ENCODE measurements at regions not wholly inside any gene's neighbourhood (a gene's known extent, or its start where the extent isn't known, plus 50 kb on each side); places are given as distances from the start of the nearest gene placed in this dataset.

DNA sequence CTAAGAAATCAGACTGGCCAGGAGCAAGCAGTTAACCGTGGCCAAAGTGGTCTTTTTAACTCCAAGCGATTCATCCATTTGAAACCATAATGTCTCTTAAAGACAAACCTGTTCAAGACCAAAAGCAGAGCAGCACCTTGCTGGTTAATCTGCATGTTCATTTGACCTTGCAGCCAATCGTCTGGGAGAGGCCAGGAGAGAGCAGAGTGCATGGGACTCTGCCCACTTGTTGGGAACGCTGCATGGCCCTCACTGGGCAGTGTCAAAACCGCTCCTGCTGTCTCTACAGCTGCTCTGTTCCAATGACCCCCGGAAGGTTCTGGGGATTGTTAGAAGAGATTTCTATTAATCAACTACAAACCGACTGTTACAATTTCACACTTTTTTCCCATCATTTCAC lies 79.6 kb downstream of the OLIG3 start:
- Histone ChIP-seq H3K9me3 (ENCODE audit: control insufficient read depth, low read length) (no peaks in the 10 kb centered on the region), H3K36me3 (ENCODE audit: control insufficient read depth, insufficient read depth, low read length) (no peaks in the 10 kb centered on the region), H3K4me3 (ENCODE audit: low read length) (no peak overlapping the region), H3K4me1 (ENCODE audit: control insufficient read depth, insufficient read depth, low read length) (no peaks in the 10 kb centered on the region), H3K9ac (ENCODE audit: low read length) (no peak overlapping the region), H3K27me3 (ENCODE audit: control insufficient read depth, insufficient read depth, low read length) (peaks cover 24% of the 10 kb centered on the region)

DNA sequence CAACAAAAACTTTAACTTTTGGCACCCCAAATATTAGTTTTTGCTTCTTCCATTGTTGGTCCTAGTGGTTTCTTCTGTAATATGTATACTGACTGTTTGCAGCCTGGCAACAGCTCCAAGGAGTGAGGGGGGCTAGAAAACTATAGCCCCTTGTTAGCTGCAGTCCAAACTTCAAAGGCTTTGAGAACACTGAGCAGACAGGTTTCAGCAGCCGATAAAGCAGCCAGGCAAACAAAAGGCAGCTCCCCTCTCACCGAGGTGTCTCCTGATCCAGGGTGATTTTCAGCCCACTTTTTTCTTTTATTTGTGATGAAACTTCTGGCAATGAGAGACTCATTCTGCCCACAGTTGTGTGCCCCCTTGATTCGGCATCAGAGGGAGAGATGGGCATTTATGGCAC lies 80.7 kb downstream of the OLIG3 start:
- H3K4me1 ChIP-seq (ENCODE audit: control insufficient read depth, insufficient read depth, low read length), result no peaks in the 10 kb centered on the region
- no peak overlapping the region for H3K9ac ChIP-seq (ENCODE audit: low read length)
- H3K36me3 ChIP-seq (ENCODE audit: control insufficient read depth, insufficient read depth, low read length), result no peaks in the 10 kb centered on the region
- H3K27me3 ChIP-seq (ENCODE audit: control insufficient read depth, insufficient read depth, low read length), result peaks cover 24% of the 10 kb centered on the region
- H3K4me3 ChIP-seq (ENCODE audit: low read length), result no peak overlapping the region
- no peaks in the 10 kb centered on the region for H3K9me3 ChIP-seq (ENCODE audit: control insufficient read depth, low read length)

DNA sequence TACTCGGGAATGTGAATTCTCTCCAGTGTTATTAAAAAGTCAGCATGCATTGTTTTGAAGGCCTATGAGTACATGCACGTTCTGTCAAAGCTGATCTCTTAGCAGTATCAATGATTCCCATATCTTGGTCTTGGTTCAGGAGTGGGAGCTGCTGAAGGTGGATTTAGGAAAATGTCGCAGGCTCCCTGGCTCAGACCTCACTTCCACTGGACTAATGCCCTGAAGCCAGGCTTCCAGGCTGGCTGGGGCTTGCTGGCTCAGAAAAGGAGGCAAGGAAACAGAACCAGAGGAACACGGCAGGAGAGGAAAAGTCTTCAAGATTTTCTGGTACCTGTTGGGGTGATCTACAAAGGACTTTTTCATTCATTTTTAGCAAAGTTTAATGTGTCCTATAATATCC lies 81.6 kb downstream of the OLIG3 start:
- Histone ChIP-seq H3K36me3 (ENCODE audit: control insufficient read depth, insufficient read depth, low read length) (no peaks in the 10 kb centered on the region), H3K9ac (ENCODE audit: low read length) (no peak overlapping the region), H3K4me1 (ENCODE audit: control insufficient read depth, insufficient read depth, low read length) (no peaks in the 10 kb centered on the region), H3K9me3 (ENCODE audit: control insufficient read depth, low read length) (no peaks in the 10 kb centered on the region), H3K27me3 (ENCODE audit: control insufficient read depth, insufficient read depth, low read length) (peaks cover 24% of the 10 kb centered on the region), H3K4me3 (ENCODE audit: low read length) (no peak overlapping the region)

DNA sequence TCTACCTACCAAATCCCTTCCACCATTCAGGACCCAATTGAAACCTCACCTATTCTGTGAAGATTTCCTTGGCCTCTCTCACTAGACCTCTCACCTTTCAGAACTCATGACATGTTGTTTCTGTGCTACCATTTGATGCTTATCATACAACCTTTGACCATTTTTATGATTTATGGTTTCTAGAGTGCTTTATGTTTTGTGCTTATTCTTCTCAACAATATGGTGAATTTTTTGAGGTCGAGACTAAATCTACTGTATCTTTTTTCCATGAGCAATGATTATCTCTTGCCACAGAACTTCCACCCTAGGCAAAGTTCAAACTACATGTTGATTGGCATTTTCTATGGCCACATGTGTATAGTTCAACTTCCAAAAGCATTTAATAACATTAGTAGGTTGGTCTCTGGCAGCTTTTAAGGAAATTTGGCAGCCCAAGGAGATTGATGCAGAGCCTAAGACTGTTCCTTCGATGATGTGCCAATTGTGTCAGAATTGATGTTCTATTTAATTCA lies 84.9 kb downstream of the OLIG3 start:
- no peaks in the 10 kb centered on the region for H3K9me3 ChIP-seq (ENCODE audit: control insufficient read depth, low read length)
- H3K27me3 ChIP-seq (ENCODE audit: control insufficient read depth, insufficient read depth, low read length), result peaks cover 10% of the 10 kb centered on the region
- no peaks in the 10 kb centered on the region for H3K36me3 ChIP-seq (ENCODE audit: control insufficient read depth, insufficient read depth, low read length)
- H3K9ac ChIP-seq (ENCODE audit: low read length), result no peak overlapping the region
- no peaks in the 10 kb centered on the region for H3K4me1 ChIP-seq (ENCODE audit: control insufficient read depth, insufficient read depth, low read length)
- no peak overlapping the region for H3K4me3 ChIP-seq (ENCODE audit: low read length)

DNA sequence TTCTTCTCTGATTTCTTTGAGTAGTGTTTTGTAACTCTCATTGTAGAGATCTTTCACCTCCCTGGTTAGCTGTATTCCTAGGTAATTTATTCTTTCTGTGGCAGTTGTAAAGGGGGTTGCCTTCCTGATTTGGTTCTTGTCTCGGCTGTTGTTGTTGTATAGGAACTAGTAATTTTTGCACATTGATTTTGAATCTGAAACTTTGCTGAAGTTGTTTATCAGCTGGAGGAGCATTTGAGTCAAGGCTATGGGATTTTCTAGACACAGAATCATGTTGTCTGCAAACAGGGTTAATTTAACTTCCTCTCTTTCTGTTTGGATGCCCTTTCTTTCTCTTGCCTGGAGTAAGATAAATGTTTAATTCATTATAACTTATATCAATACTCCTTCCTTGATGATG lies 86.4 kb downstream of the OLIG3 start:
- Histone ChIP-seq H3K4me3 (ENCODE audit: low read length) (no peak overlapping the region), H3K9ac (ENCODE audit: low read length) (no peak overlapping the region), H3K9me3 (ENCODE audit: control insufficient read depth, low read length) (no peaks in the 10 kb centered on the region), H3K36me3 (ENCODE audit: control insufficient read depth, insufficient read depth, low read length) (no peaks in the 10 kb centered on the region), H3K27me3 (ENCODE audit: control insufficient read depth, insufficient read depth, low read length) (no peaks in the 10 kb centered on the region), H3K4me1 (ENCODE audit: control insufficient read depth, insufficient read depth, low read length) (no peaks in the 10 kb centered on the region)

DNA sequence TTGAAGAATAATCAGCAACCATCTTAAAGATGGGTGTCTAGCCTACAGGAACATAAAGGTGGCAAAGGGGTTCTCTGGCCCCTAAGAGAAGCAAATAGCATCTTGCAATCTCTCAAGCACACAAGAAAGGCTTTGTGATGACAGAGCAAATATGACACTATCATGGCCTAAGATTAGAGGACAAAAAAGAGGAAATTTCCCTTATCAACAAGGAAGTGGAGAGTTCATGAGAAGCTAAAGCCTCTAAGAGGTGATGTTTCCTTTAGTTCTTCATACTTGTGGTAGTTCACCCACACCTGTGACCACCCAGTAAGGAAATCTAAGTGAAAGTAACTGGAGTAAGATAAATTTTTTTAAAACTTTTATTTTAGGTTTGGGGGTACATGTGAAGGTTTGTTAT lies 88.4 kb downstream of the OLIG3 start:
- H3K9ac ChIP-seq (ENCODE audit: low read length), result no peak overlapping the region
- H3K4me1 ChIP-seq (ENCODE audit: control insufficient read depth, insufficient read depth, low read length), result no peaks in the 10 kb centered on the region
- H3K4me3 ChIP-seq (ENCODE audit: low read length), result no peak overlapping the region
- H3K36me3 ChIP-seq (ENCODE audit: control insufficient read depth, insufficient read depth, low read length), result no peaks in the 10 kb centered on the region
- H3K27me3 ChIP-seq (ENCODE audit: control insufficient read depth, insufficient read depth, low read length), result no peaks in the 10 kb centered on the region
- H3K9me3 ChIP-seq (ENCODE audit: control insufficient read depth, low read length), result no peaks in the 10 kb centered on the region

DNA sequence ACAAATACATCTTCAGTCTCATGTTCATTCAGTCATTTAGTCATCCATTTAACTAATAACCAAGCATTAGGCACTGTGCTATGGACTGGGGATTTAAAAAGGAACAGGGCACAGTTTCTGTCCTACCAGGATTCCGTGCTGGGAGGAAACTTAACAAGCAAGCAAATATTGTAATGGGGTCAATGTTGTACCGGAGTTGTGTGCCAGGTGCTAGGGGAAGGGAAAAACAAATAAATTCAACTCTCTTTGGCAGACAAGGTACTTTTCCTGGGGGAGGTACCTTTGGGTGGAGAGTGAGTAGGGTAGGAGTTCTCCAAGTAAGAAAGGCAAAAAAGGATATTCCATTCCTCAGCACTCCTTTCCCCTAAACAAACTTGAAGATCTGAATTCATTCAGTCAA lies 90.3 kb downstream of the OLIG3 start:
- no peaks in the 10 kb centered on the region for H3K9me3 ChIP-seq (ENCODE audit: control insufficient read depth, low read length)
- no peaks in the 10 kb centered on the region for H3K4me1 ChIP-seq (ENCODE audit: control insufficient read depth, insufficient read depth, low read length)
- no peak overlapping the region for H3K4me3 ChIP-seq (ENCODE audit: low read length)
- no peaks in the 10 kb centered on the region for H3K27me3 ChIP-seq (ENCODE audit: control insufficient read depth, insufficient read depth, low read length)
- no peaks in the 10 kb centered on the region for H3K36me3 ChIP-seq (ENCODE audit: control insufficient read depth, insufficient read depth, low read length)
- H3K9ac ChIP-seq (ENCODE audit: low read length), result no peak overlapping the region

DNA sequence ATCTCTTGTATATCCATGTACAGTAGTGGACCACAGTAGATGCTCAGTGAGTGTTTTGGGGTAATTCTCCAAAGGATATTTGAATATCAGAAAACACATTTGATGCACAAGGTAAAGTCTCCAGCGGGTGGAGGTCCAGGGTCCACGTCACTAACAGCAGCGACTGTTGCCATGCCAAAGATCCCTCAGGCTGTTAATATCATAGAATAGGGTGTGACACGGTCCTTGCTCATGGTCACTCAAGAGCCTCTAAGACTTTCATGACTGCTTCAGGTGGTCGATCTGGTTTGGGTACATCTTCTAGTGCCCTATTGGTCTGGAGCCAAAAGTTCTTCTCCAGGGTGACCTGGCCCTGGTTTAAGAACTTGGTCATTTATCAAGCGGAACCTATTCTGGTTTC lies 90.8 kb downstream of the OLIG3 start:
- H3K27me3 ChIP-seq (ENCODE audit: control insufficient read depth, insufficient read depth, low read length), result no peaks in the 10 kb centered on the region
- no peaks in the 10 kb centered on the region for H3K4me1 ChIP-seq (ENCODE audit: control insufficient read depth, insufficient read depth, low read length)
- no peaks in the 10 kb centered on the region for H3K36me3 ChIP-seq (ENCODE audit: control insufficient read depth, insufficient read depth, low read length)
- H3K9ac ChIP-seq (ENCODE audit: low read length), result no peak overlapping the region
- H3K4me3 ChIP-seq (ENCODE audit: low read length), result no peak overlapping the region
- no peaks in the 10 kb centered on the region for H3K9me3 ChIP-seq (ENCODE audit: control insufficient read depth, low read length)

DNA sequence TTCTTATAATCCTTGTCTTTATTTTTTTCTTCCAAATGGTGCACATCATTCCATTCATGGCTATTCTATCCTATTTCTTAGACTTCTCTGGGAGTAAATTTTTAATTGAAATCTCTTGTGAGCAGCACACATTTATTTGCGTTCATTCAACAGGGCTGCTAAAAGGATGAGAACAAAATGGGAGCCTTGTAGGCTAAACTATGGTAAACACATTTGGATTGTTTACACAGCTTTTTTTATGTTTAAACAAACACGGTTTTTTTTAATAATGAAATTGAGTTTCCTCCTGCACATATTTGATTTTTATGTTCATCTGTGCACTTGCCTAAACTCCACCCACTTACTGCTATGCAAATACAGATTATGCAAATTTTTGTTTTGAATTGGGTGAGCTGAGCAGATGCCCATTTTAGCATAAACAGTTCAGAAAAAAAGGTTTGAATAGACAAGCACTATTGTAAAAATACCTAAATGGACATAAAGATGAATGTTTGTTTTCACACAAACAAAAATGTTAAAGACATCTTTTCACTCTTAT lies 92.0 kb downstream of the OLIG3 start:
- H3K9ac ChIP-seq (ENCODE audit: low read length), result no peak overlapping the region
- H3K27me3 ChIP-seq (ENCODE audit: control insufficient read depth, insufficient read depth, low read length), result no peaks in the 10 kb centered on the region
- H3K36me3 ChIP-seq (ENCODE audit: control insufficient read depth, insufficient read depth, low read length), result no peaks in the 10 kb centered on the region
- no peaks in the 10 kb centered on the region for H3K9me3 ChIP-seq (ENCODE audit: control insufficient read depth, low read length)
- no peak overlapping the region for H3K4me3 ChIP-seq (ENCODE audit: low read length)
- no peaks in the 10 kb centered on the region for H3K4me1 ChIP-seq (ENCODE audit: control insufficient read depth, insufficient read depth, low read length)

DNA sequence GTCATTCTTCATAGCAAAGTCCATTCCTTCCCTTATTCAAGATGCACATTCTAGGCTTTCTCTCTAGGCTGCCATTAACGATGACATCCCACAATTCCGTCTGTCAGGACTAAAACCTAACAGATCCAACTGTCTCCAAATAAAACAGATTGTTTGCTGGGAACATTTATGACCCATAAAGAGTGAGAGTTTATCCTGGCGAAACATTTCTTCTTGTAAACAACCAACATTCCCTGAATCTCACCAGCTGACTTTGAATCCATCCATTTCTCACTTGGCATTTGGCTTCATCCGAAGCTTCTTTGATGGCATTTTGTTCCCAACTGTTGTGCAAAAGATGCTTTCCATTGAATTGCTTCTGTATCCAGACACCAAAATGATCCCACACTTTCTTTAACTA lies 93.1 kb downstream of the OLIG3 start:
- Histone ChIP-seq H3K4me3 (ENCODE audit: low read length) (no peak overlapping the region), H3K9me3 (ENCODE audit: control insufficient read depth, low read length) (no peaks in the 10 kb centered on the region), H3K4me1 (ENCODE audit: control insufficient read depth, insufficient read depth, low read length) (no peaks in the 10 kb centered on the region), H3K9ac (ENCODE audit: low read length) (no peak overlapping the region), H3K36me3 (ENCODE audit: control insufficient read depth, insufficient read depth, low read length) (no peaks in the 10 kb centered on the region), H3K27me3 (ENCODE audit: control insufficient read depth, insufficient read depth, low read length) (no peaks in the 10 kb centered on the region)

DNA sequence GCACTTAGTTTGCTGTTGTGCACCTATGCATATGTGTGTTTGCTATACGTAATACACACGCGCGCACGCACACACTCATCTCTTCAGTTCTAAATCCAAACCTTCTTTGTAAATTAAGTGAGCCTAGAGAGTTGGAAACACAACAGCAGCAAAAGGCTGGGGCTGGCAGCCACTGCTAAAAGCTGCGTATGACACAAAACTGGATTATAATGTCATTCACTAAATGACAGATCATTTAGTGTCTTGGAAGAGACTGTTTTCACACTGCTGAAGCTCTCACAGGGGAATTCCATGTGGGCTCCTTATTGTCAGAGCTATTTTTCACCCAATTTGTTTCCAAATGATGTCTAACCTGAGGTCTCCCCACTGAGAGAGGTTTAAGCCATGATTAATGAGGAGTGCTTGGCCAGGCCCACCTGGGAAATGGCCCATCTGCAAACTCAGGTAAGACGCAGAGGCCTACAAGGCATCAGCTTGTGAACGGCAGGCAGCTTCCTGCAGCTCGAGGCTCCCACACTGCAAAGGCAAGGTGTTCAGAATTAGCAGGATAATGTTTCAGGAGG lies 94.2 kb downstream of the OLIG3 start:
- Histone ChIP-seq H3K9ac (ENCODE audit: low read length) (no peak overlapping the region), H3K9me3 (ENCODE audit: control insufficient read depth, low read length) (no peaks in the 10 kb centered on the region), H3K4me3 (ENCODE audit: low read length) (no peak overlapping the region), H3K4me1 (ENCODE audit: control insufficient read depth, insufficient read depth, low read length) (no peaks in the 10 kb centered on the region), H3K36me3 (ENCODE audit: control insufficient read depth, insufficient read depth, low read length) (no peaks in the 10 kb centered on the region), H3K27me3 (ENCODE audit: control insufficient read depth, insufficient read depth, low read length) (no peaks in the 10 kb centered on the region)

DNA sequence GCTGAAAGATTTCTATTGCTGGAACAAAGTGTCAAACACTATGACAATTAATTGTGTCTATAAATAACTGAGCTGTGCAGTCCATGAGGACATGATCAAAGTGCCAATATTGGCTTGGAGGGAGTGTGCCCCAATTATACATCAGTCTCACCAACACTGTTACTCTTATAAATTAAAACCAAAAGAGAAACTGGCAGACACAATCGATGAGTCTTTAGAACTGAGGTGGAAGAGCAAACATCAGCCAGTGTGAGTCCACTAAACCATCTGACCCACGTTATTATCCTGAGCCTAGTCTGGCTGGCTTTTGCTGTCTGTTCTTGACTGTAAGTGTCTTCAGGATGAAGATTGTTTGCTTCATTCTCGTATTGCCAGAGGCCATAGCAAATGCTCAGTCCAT lies 98.9 kb downstream of the OLIG3 start:
- Histone ChIP-seq H3K4me3 (ENCODE audit: low read length) (no peak overlapping the region), H3K9ac (ENCODE audit: low read length) (no peak overlapping the region), H3K4me1 (ENCODE audit: control insufficient read depth, insufficient read depth, low read length) (no peaks in the 10 kb centered on the region), H3K27me3 (ENCODE audit: control insufficient read depth, insufficient read depth, low read length) (no peaks in the 10 kb centered on the region), H3K9me3 (ENCODE audit: control insufficient read depth, low read length) (no peaks in the 10 kb centered on the region), H3K36me3 (ENCODE audit: control insufficient read depth, insufficient read depth, low read length) (no peaks in the 10 kb centered on the region)

All from mucosa of stomach (tissue), 1 donor.